ENCODE measurements at regions not wholly inside any gene's neighbourhood (a gene's known extent, or its start where the extent isn't known, plus 50 kb on each side); places are given as distances from the start of the nearest gene placed in this dataset.

- H3K36me3 ChIP-seq: no peaks in the 10 kb centered on the region
- H3K27ac ChIP-seq: no peak overlapping the region
- no peaks in the 10 kb centered on the region for H3K27me3 ChIP-seq
- WGBS, 2 donors: 94 to 100% methylated on average over 1 of the region's 1 CpG
- peaks cover 0 to 4% (median 0%) of the 10 kb centered on the region in 4 donors for H3K9me3 ChIP-seq
- TF ChIP-seq CTCF (IDR thresholded peaks at IDR 0.05): no peak
- no peak for TF ChIP-seq POLR2A (IDR thresholded peaks at IDR 0.05)
- no peak for TF ChIP-seq EP300 (IDR thresholded peaks at IDR 0.05)
- DNase-seq (ENCODE audit: low spot score in 2 of 2): no peak
- no peak overlapping the region for H3K4me3 ChIP-seq
- no peaks in the 10 kb centered on the region for H3K4me1 ChIP-seq
These were observed 942.8 kb upstream of the PIK3C3 start for GRCh38 chr18:41012194-41012593.

DNA sequence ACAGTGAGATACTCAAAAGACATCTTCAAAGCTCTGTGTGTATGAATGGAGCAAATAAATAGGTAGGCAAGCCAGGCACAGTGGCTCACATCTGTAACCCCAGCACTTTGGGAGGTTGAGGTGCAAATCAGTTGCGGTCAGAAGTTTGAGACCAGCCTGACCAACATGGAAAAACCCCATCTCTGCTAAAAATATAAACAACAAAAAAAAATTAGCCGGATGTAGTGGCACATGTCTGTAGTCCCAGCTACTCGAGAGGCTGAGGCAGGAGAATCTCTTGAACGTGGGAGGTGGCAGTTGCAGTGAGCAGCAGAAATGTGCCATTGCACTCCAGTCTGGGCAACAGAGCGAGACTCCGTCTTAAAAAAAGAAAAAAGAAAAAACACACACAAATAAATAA lies 945.1 kb upstream of the PIK3C3 start:
- H3K36me3 ChIP-seq: no peaks in the 10 kb centered on the region
- H3K4me3 ChIP-seq: no peak overlapping the region
- no peaks in the 10 kb centered on the region for H3K27me3 ChIP-seq
- 86 to 92% methylated on average over 6 of the region's 6 CpGs for WGBS, 2 donors
- H3K27ac ChIP-seq: no peak overlapping the region
- H3K4me1 ChIP-seq: no peaks in the 10 kb centered on the region
- H3K9me3 ChIP-seq: no peaks in the 10 kb centered on the region
- DNase-seq (ENCODE audit: low spot score in 2 of 2): no peak
- TF ChIP-seq CTCF (IDR thresholded peaks at IDR 0.05): no peak

GRCh38 chr18:41004324-41004723 lies 950.7 kb upstream of the PIK3C3 start:
- TF ChIP-seq POLR2A (IDR thresholded peaks at IDR 0.05): no peak
- no peak for TF ChIP-seq EP300 (IDR thresholded peaks at IDR 0.05)
- no peak for TF ChIP-seq CTCF (IDR thresholded peaks at IDR 0.05)
- Histone ChIP-seq H3K9me3 (no peaks in the 10 kb centered on the region), H3K27ac (no peak overlapping the region), H3K4me3 (no peak overlapping the region), H3K4me1 (no peaks in the 10 kb centered on the region), H3K27me3 (no peaks in the 10 kb centered on the region), H3K36me3 (no peaks in the 10 kb centered on the region)
- DNase-seq (ENCODE audit: low spot score in 2 of 2): no peak
- WGBS, 2 donors: 60 to 63% methylated on average over 3 of the region's 3 CpGs

- Histone ChIP-seq H3K36me3 (no peaks in the 10 kb centered on the region), H3K4me1 (no peaks in the 10 kb centered on the region), H3K4me3 (no peak overlapping the region), H3K27me3 (no peaks in the 10 kb centered on the region), H3K27ac (no peak overlapping the region), H3K9me3 (no peaks in the 10 kb centered on the region)
- TF ChIP-seq CTCF (IDR thresholded peaks at IDR 0.05): no peak
- WGBS, 2 donors: 81 to 91% methylated on average over 1 of the region's 1 CpG
- no peak for DNase-seq (ENCODE audit: low spot score in 2 of 2)
These were observed 959.5 kb upstream of the PIK3C3 start for GRCh38 chr18:40995529-40995928.

- TF ChIP-seq CTCF (IDR thresholded peaks at IDR 0.05): no peak
- TF ChIP-seq POLR2A (IDR thresholded peaks at IDR 0.05): no peak
- no peak for TF ChIP-seq EP300 (IDR thresholded peaks at IDR 0.05)
- H3K4me1 ChIP-seq: no peaks in the 10 kb centered on the region
- no peak for DNase-seq (ENCODE audit: low spot score in 2 of 2)
- H3K27ac ChIP-seq: no peak overlapping the region
- no peak overlapping the region for H3K4me3 ChIP-seq
- H3K27me3 ChIP-seq: no peaks in the 10 kb centered on the region
- H3K9me3 ChIP-seq: no peaks in the 10 kb centered on the region
- no peaks in the 10 kb centered on the region for H3K36me3 ChIP-seq
These were observed 961.7 kb upstream of the PIK3C3 start for GRCh38 chr18:40993363-40993762.
